ENCODE measurements at regions not wholly inside any gene's neighbourhood (a gene's known extent, or its start where the extent isn't known, plus 50 kb on each side); places are given as distances from the start of the nearest gene placed in this dataset.

DNA sequence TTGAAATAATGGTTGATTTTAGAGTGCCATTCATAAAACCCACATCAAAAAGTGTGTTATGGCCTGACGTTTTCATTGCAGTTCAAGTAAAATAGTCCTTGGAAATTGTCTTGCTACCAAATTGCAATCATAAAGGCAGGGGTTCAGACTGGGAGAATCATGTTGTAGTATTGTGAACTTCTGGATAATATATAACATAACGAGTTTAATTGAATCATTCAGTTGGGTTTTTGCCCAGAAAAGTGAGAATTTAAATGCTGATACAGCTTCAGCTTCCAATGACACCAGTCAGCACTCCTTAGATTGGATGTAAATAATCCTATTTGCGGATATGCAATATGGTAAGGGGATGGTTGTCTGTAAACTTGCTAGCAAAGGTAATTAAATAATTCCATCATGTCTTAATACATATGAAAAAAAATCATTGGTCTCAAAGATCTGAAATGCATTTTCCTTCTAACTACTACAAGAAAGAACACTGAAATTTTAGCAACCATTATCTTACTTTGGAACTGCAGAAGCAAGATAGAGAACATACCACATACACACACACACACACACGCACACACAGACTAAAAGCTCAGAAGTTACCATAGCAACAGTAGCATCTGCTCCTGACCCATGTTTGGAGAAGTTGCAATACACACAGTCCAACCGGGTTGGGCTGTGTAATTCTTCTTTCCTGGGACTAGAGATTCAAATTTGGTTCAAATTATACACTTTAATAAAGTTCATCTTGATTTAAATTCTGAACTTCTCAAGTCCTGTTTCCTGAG, 686.2 kb upstream of the NR2F2 start:
- DNase-seq = no peak

DNA sequence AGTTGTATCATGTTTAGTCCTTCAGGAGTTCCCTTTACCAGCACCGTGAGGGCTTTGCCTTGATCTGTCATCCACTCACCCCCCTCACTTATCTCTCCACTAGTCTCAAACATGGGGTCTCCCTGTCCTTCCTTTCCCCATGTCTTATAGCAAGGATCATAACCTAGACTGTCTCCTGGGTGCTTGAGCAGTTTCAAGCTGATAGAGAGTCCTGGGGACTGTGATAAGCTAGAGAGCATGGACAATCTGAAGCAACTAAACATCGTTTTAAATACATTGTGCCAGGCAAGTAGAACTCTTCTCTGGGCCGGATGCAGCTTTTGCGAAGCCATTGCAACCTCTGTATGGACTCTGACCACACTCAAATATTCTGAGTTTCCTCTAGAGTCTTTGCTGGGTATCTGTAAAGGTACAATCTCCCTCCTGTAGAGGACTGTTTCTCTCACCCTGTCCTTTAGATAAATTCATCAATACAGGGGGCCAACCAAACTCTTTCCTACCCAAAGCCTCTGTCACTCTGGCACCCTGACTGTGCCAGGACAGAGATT, 684.6 kb upstream of the NR2F2 start:
- DNase-seq = no peak

DNA sequence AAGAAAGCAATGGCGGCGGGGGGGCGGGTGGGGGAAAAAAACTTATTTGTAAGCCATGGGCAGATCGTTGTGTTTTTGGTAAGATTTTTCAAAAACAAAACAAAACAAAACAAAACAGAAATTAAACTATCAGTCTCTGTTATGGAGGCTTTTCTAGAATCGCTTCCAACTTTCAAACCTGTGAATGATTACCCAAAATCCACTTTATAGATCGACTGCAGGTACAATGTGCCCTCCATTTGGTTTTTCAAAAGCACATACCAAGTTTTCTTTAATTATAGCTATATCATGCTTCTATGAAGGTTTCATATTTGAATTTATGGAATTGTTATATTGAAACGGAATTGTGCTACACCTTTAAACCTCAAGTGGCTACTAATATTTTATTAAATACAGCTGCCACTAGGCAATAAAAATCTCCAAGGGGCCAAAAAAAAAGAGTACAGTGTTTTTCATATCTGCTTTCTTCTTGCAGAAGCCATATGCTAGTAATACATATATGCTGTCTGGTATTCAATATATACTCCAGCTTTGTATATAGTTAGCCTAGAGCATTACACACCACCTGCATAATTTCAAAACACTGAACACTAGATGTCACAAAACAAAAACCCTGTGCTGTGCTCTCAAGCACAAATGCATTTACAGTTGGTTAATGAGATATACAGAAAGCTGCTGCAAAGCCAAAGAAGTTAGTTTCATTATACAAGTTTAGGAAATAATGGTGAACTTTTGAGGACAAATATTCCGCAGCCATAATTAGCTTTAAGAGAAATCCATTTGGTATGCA, 683.8 kb upstream of the NR2F2 start:
- DNase-seq = no peak

DNA sequence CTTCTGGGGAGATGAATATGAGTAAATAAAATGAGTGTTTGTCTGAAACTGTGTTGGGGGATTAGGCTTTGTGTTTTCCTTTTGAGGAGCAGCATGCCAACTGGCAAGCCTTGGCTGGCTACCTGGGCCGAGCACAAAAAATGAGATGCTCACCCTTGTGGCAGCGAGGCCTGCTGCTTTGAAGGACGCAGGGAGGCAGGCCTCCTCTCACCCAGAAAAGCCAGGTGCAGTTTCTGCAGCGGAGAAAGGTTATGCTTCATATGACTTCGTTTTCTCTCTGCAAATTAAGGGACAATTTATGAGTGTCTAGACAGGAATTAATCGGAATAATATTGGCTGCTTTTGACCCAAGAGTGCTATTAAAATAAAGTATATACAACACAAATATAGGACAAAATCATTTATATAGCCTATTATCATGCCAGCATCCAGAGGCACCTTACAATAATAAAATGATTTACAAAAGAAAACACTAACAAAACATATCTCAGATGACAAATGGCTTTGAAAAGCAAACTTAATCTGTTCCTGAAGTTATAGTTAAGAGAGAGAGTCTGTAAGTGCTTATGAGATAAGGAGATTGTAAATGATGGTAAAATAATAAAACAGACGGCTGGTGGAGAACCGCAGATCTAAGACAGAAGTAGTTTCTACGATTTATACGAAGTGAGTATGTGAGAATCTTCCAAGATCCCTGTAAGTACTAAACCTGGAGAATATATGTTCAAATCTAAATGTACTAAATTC, 682.8 kb upstream of the NR2F2 start:
- no peak for DNase-seq

DNA sequence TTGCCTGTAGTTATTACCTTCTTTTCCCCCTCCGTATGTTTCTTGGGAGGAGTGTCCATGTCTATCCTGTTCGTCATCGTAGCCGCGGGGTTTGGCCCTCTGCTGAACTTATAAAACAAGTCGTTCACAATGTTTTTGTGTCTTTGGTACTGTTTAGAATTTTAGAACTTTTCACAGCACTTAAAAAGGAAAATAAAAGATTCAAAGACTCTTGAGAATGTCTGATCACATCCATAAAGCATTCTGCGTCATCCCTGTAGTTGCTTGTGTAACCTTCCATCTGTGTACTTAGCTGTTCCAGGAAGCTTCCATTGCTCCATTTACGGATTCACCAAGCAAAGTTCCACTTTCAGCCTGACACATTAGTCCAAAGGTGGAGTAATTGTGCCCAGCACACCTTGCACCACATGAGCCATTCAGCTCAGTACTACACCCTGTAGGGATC, 677.1 kb upstream of the NR2F2 start:
- DNase-seq = no peak

DNA sequence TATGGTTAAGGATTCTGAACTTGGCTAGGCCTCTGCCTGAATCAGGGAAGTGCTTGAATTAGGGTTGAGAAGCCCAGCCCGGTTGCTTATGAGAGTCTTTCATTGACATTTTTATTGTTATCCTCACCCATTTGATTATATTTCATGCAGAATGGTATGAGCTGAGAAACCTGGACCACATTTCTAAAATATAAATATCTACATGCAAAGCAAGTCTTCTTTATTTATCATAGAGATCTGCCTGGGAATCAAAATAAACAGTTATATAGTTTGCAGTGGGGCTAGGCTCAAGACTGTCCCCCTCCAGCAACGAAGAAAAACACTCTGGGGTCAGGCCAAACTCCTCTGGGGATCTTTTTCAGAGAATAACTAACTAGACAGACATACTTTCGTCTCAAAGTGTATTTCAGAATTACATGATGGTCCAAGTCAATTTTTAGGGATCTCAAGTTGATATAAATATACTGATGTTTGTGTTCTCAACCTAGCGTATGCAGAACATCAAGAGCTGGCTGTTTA, 675.4 kb upstream of the NR2F2 start:
- DNase-seq = no peak

DNA sequence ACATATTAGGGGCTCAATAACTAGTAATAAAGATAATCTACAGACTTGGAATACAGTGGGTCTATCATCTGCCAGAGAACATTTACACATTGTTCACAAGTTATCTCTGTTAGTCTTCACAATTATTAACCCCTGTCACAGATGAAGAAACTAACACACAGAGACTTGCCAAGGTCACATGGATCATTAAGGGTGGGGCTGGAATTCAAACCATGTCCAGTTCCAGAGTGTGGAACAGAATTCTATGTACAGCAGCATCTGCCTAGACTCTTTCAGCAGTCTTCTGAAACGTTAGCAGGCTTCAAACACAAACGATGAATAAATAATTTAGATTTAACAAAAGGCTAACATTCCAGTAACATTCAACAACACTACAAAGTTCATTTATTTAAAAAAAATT, 673.9 kb upstream of the NR2F2 start:
- no peak for DNase-seq

DNA sequence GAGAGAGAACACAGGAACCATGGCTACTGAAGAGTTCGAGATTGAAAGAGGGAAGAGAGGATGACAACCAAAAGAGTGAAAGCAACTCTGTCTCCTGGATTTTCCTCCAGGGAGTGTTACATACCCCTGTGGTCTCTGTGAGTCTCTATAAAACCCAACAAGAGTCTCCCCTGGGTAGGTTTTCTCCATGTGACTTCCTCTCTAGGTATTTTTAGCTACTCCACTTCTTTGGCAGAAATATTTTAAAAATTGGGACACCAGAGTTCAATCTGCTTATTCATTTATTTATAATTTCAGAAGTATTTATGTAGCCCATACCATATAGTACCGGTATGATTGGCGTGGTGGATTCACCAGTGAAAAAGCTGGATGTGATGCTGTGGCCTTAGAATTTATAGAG, 671.7 kb upstream of the NR2F2 start:
- DNase-seq = no peak

DNA sequence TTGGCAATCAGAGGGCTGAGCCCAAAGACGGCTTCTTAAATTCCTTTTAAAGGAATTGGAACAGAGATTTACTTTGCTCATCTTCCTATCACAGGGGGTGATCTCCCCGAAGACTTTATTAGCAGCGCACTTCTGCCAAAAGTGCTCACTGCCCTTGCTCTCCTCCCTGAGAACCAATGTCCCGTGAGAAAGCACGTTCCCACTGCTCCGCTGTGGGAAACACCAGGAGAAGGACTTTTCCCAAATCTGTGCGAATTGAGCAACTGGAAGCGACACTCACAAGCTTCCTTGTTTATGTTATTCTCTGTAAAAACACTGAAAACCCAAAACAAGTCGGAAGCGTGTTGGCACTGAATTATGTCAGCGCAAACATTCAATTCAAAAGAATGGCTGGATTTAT, 670.8 kb upstream of the NR2F2 start:
- no peak for DNase-seq

DNA sequence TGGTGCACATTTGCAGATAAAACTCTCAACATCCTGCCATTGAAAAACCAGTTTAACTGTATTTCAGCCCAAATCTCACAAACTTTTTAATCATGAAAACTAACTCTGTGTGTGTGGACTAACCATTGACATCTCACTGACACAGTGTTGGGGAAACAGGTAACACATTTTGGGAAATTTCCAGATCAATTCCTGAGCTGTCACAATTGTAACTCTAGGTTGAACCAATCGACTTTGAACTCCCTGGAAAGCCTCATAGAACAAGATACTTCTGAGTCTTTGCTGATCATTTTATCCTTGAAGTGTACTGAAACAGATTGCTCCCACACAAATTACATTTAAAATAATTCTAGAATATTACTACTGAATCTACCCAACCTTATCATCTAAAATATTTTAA, 667.9 kb upstream of the NR2F2 start:
- DNase-seq = no peak

DNA sequence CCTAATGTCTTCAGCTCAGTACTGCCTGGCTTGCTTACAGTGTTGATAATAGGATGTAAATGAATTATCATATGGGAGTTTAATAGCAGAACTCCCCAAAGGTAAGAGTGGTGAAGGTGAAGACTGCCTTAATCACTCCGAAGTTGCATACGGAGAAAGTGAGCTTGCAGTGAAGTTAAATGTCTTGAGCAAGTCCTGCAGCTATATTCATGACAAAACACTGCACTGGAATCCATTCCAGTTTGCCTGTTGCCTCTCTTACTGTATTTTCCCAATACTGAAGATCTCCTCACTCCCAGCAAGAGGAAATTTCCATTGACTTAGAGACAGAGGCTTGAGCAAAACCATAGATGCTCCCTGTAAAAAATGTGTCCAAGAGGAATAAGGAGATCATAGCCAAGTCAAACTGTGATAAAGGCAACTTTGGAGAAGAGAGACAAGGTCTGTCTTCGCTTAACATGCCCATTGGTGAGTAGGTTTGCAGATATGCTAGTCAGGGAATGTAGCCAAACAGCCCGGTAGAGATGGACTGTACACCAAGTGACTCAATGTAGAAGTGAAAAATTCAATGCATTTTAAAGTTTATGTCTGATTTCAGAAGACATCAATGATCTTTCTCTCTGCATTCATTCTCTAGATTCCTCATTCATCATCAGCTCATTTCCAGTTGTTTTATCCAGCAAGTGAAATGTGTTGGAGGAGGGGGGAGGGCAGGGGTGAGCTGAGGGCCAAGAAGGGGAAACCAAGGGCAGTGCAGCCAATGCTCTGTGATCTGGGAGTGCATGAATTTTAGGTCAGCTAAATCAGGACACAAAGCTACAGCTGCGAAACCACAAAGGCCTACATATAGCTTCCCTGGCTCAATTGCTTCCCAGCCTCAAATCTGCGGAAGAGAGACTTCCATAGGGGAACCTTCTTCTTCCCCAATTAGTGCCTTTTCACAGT, 667.1 kb upstream of the NR2F2 start:
- no peak for DNase-seq

DNA sequence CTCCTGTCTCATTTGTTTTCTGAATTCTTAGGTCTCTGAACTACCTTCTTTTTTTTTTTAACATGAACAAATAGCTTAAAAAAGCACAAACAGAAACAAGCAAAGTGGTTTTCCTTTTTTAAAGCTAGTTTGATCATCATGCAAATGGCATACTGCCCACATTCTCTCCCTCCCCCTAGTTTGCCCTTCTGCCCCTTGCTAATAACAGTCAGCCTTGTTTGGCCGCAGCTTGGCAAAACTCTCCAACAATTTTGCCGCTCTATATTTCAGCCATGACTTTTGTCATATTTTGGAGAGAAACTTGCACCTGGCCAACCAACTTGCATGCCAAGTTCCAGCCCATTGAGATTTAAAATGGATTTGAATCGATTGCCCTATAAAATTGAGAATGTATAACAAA, 666.0 kb upstream of the NR2F2 start:
- DNase-seq = no peak

DNA sequence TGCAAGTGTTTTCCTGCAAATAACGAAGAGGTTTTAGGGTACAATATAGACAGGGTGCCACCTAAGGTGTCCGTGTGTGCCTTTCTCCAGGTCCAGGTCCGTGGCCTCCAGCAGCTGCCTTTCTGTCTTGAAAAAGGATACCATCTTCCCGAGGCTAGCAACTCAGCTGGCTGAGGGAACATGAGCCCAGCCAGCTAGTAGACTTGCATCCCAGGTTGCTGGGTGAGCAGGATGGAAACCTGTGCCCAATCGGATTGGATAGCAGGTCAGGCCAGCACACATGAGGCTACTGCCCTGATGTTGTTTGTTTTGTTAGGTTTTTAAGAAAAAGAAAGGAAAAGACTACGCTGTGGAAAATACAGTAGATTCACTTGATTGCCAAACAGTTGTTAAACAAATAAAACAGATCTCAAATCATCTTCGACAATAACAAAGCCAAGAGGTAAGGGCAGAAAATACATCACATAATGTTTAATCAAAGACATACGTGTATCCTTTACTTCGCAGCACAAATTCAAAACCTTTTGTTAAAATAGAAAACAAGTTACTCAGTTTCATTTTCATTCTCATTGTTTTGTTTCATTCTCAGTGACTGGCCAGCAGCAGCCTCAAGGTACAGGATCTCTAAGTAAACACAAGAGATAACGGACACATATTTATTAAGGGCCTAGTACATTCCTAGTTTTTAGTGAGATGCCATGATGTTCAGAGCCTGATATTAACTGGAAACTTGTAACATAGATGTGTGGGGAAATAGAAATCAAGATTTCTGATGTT, 661.2 kb upstream of the NR2F2 start:
- DNase-seq = no peak

DNA sequence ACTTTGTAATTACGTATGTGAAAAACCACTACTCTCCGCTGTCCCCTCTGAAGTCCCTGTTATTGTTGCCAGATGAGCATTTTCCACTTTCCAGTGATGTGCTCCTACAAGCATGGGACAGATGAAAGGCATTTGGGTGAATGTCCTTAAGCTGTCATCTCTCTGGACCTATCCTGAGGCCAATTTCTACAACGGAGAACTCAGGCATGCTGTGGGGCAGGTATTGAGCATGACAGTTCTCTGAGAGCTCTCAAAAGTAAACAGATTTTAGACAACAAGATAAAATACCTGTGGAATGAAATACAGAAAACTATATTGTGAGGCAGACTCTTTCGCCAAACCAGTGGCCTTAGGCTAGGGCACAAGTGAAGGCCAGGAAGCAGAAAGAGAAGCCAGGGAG, 656.5 kb upstream of the NR2F2 start:
- no peak for DNase-seq

DNA sequence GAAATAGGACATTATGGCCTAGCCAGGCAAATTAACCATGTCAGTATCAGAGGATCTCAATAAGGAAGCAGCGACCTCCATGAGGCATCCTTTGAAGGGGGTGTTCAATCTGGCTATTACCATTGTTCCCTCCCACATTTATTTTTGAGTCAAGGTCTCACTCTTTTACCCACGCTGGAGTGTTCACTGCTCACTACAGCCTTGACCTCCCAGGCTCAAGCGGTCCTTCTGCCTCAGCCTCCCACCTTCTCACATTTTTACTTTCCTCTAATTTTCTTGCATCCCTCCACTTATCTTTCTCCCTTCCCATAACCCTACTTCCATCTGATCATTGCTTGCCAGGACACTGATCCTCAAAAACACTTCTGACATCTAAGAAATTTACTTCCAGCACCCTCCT, 654.0 kb upstream of the NR2F2 start:
- no peak for DNase-seq

DNA sequence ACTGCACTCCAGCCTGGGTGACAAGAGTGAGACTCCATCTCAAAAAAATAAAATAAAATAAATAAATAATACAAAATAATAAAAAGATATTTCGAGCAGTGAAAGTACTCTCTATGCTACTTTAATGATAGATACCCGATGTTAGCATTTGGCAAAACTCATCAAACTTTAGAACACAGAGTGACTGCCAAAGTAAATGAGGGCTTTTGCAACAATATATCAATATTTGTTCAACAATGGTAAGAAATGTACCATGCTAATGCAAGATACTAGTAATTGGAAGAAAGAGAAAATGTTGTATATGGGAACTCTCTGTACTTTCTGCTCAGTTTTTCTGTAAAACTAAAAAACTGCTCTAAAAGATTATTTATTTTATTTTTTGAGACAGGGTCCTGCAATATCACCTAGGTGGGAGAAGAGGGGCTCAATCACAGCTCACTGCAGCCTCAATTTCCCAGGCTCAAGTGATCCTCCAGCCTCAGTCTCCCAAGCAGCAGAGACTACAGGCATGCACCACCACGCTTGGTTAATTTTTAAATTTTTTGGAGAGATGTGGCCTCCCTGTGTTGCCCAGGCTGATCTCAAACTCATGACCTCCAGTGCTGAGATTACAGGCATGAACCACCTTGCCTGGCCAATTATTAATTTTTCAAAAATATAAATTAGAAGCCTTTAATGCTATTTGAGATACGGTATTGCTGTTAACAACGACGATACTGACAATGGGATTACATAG, 650.5 kb upstream of the NR2F2 start:
- no peak for DNase-seq

DNA sequence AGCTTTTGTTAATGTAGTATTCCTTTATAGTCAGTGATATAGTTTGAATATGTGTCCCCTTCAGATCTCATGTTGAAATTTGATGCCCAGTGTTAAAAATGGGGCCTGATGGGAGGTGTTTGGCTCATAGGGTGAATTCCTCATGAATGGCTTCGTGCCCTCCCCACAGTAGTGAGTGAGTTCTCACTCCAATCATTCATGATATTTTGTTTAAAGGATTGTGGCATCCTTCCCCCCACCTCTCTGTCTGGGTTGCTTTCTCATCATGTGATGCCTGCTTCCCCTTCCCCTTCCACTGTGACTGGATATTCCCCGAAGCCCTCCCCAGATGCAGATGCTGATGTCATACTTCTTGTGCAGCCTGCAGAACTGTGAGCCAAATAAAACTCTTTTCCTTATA, 649.8 kb upstream of the NR2F2 start:
- DNase-seq = no peak

DNA sequence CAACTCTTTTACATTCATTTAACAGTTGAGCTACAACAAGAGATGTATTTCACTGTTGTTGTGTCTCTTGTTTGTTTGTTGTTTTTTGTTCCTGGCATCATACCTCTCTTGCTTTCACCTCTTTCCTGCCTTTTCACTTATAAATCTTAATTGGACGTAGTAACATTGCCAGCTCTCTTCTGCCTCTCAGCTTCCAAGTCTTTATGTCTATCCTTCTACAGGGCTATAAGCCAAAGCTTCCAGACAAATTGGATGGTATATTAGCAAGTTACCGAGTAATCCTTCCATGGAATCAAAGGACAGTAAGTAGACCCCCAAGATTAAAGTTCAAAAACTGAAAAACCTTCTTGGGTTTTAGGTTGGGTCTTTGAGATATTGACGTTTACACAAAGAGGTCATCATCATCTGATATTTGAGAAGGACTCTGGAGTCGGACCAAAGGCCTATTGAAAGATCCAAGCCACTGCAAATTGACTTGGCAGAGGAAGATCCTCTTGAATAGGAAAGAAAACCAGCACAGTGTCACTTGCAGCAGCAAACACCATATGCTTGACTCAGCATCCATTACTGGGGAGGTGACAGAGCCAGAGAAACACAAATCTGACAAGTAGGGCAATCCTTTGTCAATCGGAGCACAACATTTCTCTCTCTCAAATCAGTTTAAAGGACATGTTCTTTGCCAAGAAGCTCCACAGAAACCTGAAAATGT, 648.5 kb upstream of the NR2F2 start:
- no peak for DNase-seq

DNA sequence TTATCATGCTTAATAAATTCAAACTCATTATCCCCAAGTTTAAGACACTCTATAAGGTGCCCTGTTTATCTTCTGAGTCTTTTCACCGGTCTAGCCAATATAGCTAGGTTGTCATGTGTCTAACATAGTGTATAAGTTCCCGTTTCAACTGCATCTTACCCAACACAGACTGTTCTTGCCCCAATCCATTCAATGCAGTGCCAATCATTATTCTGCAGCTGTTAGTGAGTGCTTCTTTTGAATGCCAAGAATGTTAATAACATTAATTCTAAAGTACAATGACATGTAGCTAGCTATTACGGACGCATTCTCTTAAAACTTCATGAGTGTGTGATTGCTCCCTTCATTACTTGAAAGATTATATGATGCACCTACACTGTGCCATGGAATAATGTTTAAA, 646.4 kb upstream of the NR2F2 start:
- no peak for DNase-seq

Data from muscle of arm (tissue), 1 donor.